Fibroblast of peridontal ligament (primary cell): ENCODE measurements at regions not wholly inside any gene's neighbourhood (a gene's known extent, or its start where the extent isn't known, plus 50 kb on each side); places are given as distances from the start of the nearest gene placed in this dataset.

Experiments
- DNase-seq: peaks from one replicate; pipeline ENCODE4 v3.0.0-alpha.2; 2010; ENCODE audit errors: extremely low read depth

DNA sequence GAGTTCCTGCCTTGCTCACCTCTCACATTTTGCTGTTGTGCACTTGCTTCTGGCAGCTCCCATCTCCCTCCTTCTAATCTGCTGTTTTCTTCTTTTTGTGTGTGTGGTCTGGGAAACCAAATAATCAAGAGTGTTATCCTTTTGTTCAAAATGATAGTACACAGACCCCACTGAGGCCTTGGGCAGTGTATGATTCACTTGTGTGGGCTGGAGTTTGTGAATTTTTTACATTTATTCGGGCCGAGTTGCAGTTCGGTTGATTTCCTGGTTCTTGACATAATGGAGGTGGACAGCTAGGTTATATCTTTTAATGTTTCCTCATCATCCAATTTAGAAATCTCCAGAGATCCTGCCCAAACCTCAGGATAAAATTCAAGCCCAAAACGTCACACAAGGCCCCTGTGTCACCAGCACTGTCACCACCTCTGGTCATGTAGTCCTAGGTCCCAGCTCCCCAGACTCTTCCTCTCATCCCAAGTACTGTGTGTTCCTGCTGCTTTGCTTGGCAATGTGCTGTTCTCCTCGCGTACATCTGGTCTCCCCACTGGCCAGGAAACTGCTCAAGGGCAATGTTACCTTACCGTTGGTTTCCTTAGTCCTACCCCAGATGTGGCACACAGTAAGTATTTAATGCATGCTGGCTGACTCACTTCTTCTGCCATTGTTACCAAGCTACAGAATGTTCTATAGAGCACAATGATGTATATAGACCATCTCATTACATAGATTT, 55.7 kb upstream of the PHACTR2 start:
- no peak for DNase-seq

DNA sequence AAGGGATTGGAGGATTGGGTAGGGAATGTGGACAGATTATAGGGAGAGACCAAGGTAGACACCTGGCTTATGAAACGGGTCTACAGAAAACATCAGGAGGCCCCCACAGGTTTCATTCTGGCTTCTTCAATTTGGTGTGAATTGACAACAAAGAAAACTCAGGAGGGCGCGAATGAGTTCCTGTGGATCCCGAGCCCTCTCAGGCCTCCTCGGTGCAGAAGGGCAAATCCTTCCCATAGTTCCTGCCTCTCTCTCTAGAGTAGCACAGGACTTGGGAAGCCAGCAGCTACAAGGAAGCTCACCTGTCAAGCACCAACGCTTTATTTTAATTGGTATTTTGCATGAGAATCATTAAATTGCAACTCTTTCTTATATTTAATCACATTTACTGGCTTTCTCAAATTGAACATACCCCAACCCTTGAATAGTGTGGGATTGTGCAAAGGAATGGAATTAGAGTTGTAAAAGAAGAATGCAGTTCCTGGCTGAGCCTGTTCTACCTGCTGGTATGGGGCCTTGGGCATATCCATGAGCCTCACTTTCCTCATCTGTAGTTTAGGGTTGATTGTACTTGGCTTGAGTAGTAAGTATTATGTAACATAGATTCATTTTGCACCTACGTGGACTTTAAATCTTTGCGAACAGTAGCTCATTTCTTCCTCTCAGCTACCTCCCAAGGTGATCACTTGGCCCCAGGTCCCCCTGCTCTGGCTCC, 56.4 kb upstream of the PHACTR2 start:
- DNase-seq: no peak

- peak; percentile 64 for DNase-seq
Observed at GRCh38 chr6:143620447-143620846, 57.3 kb upstream of the PHACTR2 start.

DNA sequence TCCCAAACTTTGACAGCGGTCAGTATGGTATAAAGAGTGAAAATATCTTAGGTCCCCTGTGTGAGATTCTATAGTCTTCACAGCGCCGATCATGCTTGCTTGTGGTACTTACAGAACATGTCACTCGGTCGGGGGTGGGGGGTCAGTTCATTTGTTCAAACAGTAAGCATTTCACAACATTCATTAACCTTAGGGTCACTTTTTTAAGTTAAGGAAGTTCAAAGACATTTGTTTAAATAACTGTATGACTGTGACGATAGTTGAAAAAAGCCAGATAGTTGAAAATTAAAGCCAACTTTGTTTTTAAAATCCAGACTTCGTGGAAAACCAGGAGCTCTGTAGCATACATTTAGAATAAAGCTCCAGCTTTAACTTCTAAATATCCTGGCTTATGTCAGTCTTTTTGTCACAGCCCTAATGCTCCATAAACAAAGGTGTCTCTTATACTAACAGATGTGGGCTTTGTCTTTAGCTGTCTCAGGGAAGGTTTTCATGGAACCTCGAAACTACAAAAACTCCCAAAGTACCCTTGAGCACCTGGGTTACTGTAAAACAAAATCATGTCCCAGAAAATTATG, 57.9 kb upstream of the PHACTR2 start:
- DNase-seq: no peak

DNA sequence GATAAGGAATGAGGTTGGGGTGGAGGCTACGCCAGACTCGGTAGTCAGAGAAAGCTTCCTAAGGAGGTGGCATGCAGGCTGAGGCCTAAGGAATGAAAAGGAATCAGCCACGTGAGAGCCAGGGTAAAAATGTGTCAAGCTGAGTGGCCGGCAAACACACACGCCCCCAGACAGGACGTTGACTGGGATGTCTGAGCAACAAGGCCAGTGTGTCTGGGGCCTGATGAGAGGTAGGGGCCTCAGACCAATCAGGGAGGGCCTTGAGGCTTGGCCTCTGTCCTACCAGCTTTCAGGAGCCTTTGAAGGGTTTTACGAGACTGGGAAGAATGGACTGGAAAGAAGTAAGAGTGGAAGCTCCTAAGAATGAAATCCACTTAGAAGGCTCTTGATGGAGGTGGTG, 61.0 kb upstream of the PHACTR2 start:
- DNase-seq: no peak

DNA sequence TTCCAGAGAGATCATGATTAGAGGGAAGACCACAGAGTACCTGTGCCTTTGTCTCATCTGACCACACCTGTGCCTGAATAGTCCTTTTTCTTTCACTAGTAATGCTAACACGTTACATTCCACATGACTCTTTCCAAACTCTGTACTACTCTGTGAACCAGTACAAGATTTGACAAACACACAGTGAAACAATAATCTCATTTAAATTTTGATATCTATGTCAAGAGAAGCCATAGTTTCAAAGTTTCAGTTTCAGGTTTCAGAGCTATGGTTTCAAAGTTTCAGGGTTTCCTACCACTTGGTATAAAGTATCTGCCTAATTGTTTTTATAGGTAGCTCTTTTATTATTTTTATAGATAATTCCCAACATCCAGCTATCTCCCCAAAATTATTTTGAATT, 62.0 kb upstream of the PHACTR2 start:
- DNase-seq: no peak

DNA sequence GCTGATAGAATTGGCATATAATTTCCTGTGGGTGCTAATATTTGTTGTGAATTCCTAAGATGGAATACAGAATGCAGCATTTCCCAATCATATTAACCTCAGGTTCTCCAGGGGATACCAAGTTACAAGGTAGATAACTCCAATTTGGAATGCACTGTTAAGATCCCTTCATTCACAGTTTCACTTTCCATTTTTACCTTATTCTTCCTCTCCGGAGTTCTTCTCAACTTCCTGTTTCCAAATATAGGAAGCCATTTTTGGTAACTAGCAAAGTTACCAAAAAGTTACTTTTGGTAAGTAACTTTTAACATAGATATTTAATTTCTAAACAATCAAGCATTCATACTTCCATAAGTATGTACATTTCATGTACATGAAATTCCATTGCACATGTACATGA, 63.5 kb upstream of the PHACTR2 start:
- no peak for DNase-seq

DNA sequence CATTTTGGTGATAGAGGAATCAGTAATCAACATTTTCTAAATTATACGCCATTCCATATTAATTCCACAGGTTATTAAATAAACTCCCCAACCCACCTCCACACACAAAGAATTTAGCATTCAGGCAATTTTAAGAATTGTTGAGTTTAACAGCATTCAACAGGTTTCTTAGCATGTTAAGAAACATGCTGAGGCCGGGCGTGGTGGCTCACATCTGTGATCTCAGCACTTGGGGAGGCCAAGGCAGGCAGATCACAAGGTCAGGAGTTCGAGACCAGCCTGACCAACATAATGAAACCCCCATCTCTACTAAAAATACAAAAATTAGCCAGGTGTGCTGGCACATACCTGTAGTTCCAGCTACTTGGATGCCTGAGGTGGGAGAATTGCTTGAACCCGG, 64.0 kb upstream of the PHACTR2 start:
- DNase-seq: no peak

- no peak for DNase-seq
Observed at GRCh38 chr6:143612186-143612585, 65.6 kb upstream of the PHACTR2 start.

- no peak for DNase-seq
Observed at GRCh38 chr6:143611580-143611979, 66.2 kb upstream of the PHACTR2 start.

- DNase-seq: no peak
Observed at GRCh38 chr6:143609972-143610371, 67.8 kb upstream of the PHACTR2 start.

GRCh38 chr6:143609501-143609900, 68.3 kb upstream of the PHACTR2 start:
- no peak for DNase-seq

GRCh38 chr6:143608906-143609305, 68.9 kb upstream of the PHACTR2 start:
- DNase-seq: no peak

DNA sequence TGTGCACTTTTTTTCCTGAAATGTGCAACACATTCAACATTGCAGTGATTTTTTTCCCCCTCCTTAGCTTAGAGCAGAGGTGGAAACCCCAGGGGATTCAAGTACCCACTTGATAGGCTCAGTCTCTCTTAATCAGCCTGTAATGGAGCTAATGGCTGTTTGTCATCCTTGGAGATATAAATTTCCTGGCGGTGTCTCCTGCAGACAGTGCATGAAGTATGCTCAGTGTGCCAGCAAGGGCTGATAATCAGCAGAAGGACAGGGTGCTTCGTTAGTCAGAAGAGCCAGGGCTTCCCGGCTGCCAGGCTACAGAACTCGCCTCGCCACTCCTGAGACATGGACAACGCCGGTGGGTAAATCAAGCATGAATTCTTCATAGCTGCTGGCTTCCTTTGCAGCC, 69.8 kb upstream of the PHACTR2 start:
- DNase-seq: no peak

DNA sequence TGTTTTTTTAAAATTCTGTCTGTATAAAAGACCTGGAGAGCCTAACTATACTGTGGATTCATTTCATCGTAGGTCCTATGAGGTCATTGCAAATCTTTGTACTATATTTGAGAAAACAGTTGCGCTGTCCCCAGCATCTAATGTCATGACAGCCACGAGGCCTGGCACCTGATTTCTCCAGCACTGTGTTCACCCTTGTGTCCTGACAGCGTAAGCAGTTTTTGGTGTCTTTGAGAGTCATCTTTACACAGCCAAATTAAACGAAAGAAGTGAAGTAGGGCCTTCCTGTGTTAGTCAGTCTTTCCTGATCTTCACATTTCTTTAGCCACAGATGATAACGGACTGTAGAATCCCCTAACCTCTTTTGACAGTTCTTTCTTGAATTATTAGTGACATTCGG, 70.6 kb upstream of the PHACTR2 start:
- no peak for DNase-seq

DNA sequence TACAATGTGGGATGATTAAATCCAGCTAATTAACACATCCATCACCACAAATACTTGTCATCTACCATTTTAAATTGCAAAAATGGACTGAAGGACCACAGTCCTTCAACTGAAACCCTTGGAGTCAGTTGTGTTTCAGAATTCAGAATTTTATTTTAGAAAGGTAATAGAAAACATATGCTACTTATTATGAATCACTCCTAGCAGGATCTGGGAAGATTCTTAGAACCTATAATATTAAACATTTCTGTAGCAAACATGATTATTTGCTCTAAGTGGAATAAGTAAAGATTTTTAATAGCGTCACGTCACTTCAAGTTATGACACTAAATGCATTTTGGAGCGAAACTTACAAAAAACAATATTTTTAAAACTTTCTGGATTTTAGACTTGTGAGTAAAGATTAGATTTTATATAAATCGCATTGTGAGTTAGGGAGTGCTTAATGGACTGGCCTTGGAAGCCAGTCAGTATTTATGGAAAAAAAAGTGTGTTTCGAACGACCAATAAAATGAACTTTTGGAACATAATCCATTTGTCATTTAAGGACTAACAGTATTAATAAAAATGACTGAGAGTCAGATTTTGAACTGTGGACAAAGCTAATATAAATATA, 71.8 kb upstream of the PHACTR2 start:
- DNase-seq: peak; percentile 58

- DNase-seq: peak; percentile 49
Observed at GRCh38 chr6:143603455-143603854, 74.3 kb upstream of the PHACTR2 start.

DNA sequence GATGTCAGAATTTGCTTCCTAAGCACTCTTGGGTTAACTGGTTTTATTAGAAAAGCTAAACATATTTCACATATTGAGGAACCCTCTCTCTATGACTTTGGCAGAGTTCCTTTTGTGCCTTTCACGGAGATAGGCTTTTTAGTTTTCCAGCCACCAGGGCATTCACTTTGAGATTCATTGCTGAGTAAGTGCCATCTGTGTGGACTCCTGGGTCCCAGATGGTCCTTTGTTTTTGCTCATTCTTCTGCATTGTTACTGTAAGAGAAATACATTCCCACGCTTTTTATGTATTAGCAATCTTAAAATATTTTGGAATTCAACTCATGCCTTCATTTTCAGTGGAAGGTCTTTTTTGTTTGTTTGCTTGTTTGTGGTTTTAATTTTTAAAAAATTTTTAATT, 76.3 kb upstream of the PHACTR2 start:
- no peak for DNase-seq

DNA sequence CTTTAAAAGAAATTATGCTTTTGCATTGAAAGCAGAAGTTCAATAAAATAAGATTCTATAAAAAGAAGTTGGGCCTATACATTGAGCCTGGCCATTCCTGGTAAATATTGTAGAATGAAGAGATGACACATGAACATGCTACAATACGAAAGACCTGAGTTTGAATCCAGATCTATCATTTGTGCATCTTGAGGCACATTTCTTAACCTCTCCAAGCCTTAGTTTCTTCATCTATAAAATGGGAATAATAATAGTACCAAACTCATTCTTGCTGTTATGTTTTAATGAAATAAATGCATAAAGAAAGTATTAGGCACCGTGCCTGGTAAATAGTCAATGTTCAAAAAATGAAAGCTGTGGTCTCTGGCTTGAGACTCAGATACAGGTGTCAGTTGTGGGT, 76.9 kb upstream of the PHACTR2 start:
- no peak for DNase-seq

GRCh38 chr6:143598466-143599080, 79.2 kb upstream of the PHACTR2 start:
- no peak for DNase-seq

GRCh38 chr6:143596866-143597265, 80.9 kb upstream of the PHACTR2 start:
- DNase-seq: peak; percentile 75
